Activated T-helper 2 cell treated with anti-CD3 and anti-CD28 coated beads, Interferon-gamma antibody, Interleukin-2, Interleukin-4, amounts not matched to agents 10 μg/mL and 5 μg/mL and 100 μg/mL, durations not matched to agents 14 hours and 24 hours and 36 hours (primary cell): ENCODE measurements at regions not wholly inside any gene's neighbourhood (a gene's known extent, or its start where the extent isn't known, plus 50 kb on each side); places are given as distances from the start of the nearest gene placed in this dataset.
"Not testable (repeated sequence)": the region's sequence is repeated elsewhere in the genome, so short reads cannot be mapped to it uniquely, and the experiment has no call there.

Experiments
- DNase-seq: peaks from one replicate; pipeline ENCODE4 v3.0.0; 2021; ENCODE audit warnings: low spot score
- H3K27ac Mint-ChIP-seq: one replicate; pipeline ENCODE4 v1.8.0; 2021; ENCODE audit warnings: mixed read lengths
- H3K27me3 Mint-ChIP-seq: one replicate; pipeline ENCODE4 v1.8.0; 2021; ENCODE audit warnings: low read depth, mixed read lengths
- H3K36me3 Mint-ChIP-seq: one replicate; pipeline ENCODE4 v1.8.0; 2021; ENCODE audit warnings: low read depth, mixed read lengths
- H3K4me1 Mint-ChIP-seq: one replicate; pipeline ENCODE4 v1.8.0; 2021; ENCODE audit warnings: low read depth, mixed read lengths
- H3K4me3 Mint-ChIP-seq: one replicate; pipeline ENCODE4 v1.8.0; 2021; ENCODE audit warnings: low read depth, mild to moderate bottlenecking, moderate library complexity, mixed read lengths
- H3K9me3 Mint-ChIP-seq: one replicate; pipeline ENCODE4 v1.8.0; 2021; ENCODE audit warnings: mixed read lengths
- intact Hi-C: fragments of 100-400 bp; cut with micrococcal nuclease; formaldehyde crosslinking; loops from one replicate; pipeline ENCODE4 v1.15.1; 2023

- no peaks in the 10 kb centered on the region for H3K27me3 Mint-ChIP-seq
- no peak for DNase-seq
- intact Hi-C loops = no loop called here
- H3K9me3 Mint-ChIP-seq = peaks cover 52% of the 10 kb centered on the region
- no peaks in the 10 kb centered on the region for H3K4me1 Mint-ChIP-seq
- no peak overlapping the region for H3K4me3 Mint-ChIP-seq
- H3K27ac Mint-ChIP-seq = no peak overlapping the region
- no peaks in the 10 kb centered on the region for H3K36me3 Mint-ChIP-seq
These were observed 1293.9 kb downstream of the JRKL start for GRCh38 chr11:97683733-97684132.

- no peak overlapping the region for H3K4me3 Mint-ChIP-seq
- H3K27ac Mint-ChIP-seq = no peak overlapping the region
- intact Hi-C loops = no loop called here
- peaks cover 49% of the 10 kb centered on the region for H3K9me3 Mint-ChIP-seq
- DNase-seq = no peak
- H3K27me3 Mint-ChIP-seq = no peaks in the 10 kb centered on the region
- no peaks in the 10 kb centered on the region for H3K4me1 Mint-ChIP-seq
- H3K36me3 Mint-ChIP-seq = no peaks in the 10 kb centered on the region
These were observed 1295.0 kb downstream of the JRKL start for GRCh38 chr11:97684486-97685439.

DNA sequence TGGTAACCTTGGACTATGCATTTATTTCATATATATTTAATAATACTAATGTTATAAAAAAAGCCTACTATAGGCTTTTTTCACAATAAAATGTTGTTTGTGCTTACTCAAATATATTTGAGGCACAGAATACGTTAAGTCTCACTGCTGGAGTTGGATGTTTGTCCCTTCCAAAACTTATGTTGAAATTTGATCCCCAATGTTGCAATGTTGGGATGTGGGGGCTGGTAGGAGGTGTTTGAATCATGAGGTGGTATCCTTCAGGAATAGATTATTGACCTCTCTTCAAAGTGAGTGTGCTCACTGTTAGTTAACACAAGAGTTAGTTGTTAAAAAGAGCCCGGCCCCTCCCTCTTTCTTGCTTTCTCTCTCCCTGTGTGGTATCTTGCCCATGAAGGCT, 1295.9 kb downstream of the JRKL start:
- H3K27ac Mint-ChIP-seq = no peak overlapping the region
- no peak for DNase-seq
- H3K4me1 Mint-ChIP-seq = no peaks in the 10 kb centered on the region
- H3K4me3 Mint-ChIP-seq = no peak overlapping the region
- H3K9me3 Mint-ChIP-seq = peaks cover 40% of the 10 kb centered on the region
- no peaks in the 10 kb centered on the region for H3K27me3 Mint-ChIP-seq
- no peaks in the 10 kb centered on the region for H3K36me3 Mint-ChIP-seq
- intact Hi-C loops = no loop called here

DNA sequence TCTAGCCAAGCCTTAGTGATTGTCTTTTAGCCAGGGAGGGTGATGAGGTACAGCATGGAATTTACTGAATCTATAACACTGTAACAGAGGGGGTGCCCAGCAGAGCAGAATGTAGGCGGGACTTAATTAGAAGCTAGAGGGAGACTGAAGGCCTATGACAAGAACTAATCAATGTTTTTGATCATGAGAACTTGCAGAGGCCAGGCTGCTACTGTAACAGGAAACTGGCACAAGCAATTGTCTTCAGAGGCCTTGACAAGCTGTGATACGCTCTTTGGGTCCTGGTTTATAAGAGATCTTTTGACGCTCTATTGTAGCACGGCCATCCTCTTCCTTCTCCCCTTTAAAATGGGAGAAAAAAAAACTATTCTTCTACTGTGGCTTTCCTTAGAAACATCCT, 1297.3 kb downstream of the JRKL start:
- no peak overlapping the region for H3K27ac Mint-ChIP-seq
- intact Hi-C loops = no loop called here
- H3K36me3 Mint-ChIP-seq = no peaks in the 10 kb centered on the region

GRCh38 chr11:97691061-97691460, 1301.2 kb downstream of the JRKL start:
- Mint-ChIP-seq H3K4me3 (no peak overlapping the region), H3K27ac (no peak overlapping the region), H3K9me3 (peaks cover 17% of the 10 kb centered on the region), H3K4me1 (no peaks in the 10 kb centered on the region), H3K36me3 (no peaks in the 10 kb centered on the region), H3K27me3 (no peaks in the 10 kb centered on the region)
- DNase-seq = no peak
- intact Hi-C loops = no loop called here

More for the DNA sequence above, 1297.3 kb downstream of the JRKL start:
- Mint-ChIP-seq H3K4me1 (no peaks in the 10 kb centered on the region), H3K9me3 (peaks cover 33% of the 10 kb centered on the region), H3K27me3 (no peaks in the 10 kb centered on the region), H3K4me3 (no peak overlapping the region)
- DNase-seq = no peak

DNA sequence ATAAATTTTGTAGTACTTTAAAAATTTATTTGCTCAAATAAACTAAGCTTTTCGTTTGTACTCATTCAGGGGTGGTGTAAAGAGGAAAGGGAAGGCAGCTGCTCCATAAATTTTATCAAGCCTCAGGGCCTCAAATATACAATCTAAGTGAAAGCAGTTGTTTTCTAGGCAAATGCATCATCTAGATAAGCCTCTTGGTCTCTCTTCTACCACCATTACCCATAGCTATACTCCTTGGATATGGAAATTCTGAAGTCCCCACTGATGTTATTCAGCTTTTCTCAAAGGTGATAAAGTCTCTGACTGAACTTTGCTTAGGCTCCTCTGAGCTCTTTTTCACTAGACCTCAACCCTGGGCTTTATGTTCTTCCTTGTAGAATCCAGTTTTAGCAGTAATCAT, 1313.1 kb downstream of the JRKL start:
- no peaks in the 10 kb centered on the region for H3K4me1 Mint-ChIP-seq
- no peak overlapping the region for H3K27ac Mint-ChIP-seq

DNA sequence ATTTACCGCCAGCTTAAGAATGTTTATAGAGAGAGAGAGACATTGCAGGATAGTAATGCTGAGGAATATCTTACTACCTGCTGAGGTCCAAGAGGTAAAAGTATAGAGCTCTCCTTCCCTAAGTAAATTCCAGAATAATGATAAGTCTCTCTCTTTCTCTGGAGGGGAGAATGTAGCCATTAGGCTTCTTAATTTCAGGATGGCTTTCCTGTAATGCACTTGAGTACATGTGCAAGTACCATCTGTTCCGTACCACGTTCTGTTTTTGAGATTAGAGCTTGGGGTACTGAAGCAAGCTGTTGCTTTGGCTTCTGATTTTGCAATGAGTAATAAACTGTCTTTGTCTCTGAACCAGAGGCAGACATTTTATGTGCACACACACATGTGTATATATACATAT, 1314.0 kb downstream of the JRKL start:
- no peak for DNase-seq
- Mint-ChIP-seq H3K27ac (no peak overlapping the region), H3K4me3 (no peak overlapping the region), H3K36me3 (no peaks in the 10 kb centered on the region), H3K9me3 (peaks cover 15% of the 10 kb centered on the region), H3K27me3 (no peaks in the 10 kb centered on the region), H3K4me1 (no peaks in the 10 kb centered on the region)
- intact Hi-C loops = no loop called here

More for the DNA sequence above, 1313.1 kb downstream of the JRKL start:
- H3K36me3 Mint-ChIP-seq = no peaks in the 10 kb centered on the region
- H3K27me3 Mint-ChIP-seq = no peaks in the 10 kb centered on the region
- no peak for DNase-seq
- H3K9me3 Mint-ChIP-seq = peaks cover 17% of the 10 kb centered on the region
- intact Hi-C loops = no loop called here
- no peak overlapping the region for H3K4me3 Mint-ChIP-seq

DNA sequence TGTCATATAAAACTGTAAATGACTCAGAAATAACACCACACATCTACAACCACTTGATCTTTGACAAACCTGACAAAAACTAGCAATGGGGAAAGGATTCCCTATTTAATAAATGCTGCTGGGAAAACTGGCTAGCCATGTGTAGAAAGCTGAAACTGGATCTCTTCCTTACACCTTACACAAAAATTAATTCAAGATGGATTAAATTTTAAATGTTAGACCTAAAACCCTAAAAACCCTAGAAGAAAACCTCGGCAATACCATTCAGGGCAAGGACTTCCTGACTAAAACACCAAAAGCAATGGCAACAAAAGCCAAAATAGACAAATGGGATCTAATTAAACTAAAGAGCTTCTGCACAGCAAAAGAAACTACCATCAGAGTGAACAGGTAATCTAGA, 1315.3 kb upstream of the CNTN5 start:
- intact Hi-C loops, DNase-seq, H3K36me3 Mint-ChIP-seq: not testable (repeated sequence)

GRCh38 chr11:97717922-97718321, 1302.8 kb upstream of the CNTN5 start:
- H3K4me1 Mint-ChIP-seq = no peaks in the 10 kb centered on the region
- H3K4me3 Mint-ChIP-seq = no peak overlapping the region
- H3K36me3 Mint-ChIP-seq = no peaks in the 10 kb centered on the region
- intact Hi-C loops = no loop called here
- H3K9me3 Mint-ChIP-seq = peaks cover 14% of the 10 kb centered on the region
- no peaks in the 10 kb centered on the region for H3K27me3 Mint-ChIP-seq
- H3K27ac Mint-ChIP-seq = no peak overlapping the region
- DNase-seq = no peak

More for the DNA sequence above, 1315.3 kb upstream of the CNTN5 start:
- H3K9me3 Mint-ChIP-seq = peaks cover 19% of the 10 kb centered on the region
- H3K4me1 Mint-ChIP-seq, H3K27ac Mint-ChIP-seq, H3K4me3 Mint-ChIP-seq, H3K27me3 Mint-ChIP-seq: not testable (repeated sequence)

DNA sequence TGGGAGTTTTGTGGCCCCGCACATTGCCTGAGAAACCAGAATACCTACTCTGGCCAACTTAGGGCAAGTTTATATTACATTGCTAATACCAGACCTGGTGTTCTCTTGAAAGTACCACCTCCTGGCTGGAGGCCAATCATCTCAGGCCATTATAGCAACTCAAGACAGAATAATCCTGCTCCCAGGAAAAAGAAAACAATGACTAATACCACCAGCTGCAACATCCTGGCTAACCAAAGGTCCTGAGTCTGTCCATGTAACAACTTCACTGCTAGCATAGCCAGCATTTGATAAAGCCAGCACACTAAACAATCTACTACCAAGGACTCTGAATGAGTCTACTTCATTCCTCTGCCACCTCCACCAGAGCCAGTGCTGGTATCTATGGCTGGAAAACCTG, 1298.7 kb upstream of the CNTN5 start:
- H3K36me3 Mint-ChIP-seq = no peaks in the 10 kb centered on the region
- no peak overlapping the region for H3K4me3 Mint-ChIP-seq
- H3K4me1 Mint-ChIP-seq = no peaks in the 10 kb centered on the region
- DNase-seq = no peak
- intact Hi-C loops = no loop called here
- H3K27me3 Mint-ChIP-seq = no peaks in the 10 kb centered on the region
- peaks cover 30% of the 10 kb centered on the region for H3K9me3 Mint-ChIP-seq
- H3K27ac Mint-ChIP-seq = no peak overlapping the region

DNA sequence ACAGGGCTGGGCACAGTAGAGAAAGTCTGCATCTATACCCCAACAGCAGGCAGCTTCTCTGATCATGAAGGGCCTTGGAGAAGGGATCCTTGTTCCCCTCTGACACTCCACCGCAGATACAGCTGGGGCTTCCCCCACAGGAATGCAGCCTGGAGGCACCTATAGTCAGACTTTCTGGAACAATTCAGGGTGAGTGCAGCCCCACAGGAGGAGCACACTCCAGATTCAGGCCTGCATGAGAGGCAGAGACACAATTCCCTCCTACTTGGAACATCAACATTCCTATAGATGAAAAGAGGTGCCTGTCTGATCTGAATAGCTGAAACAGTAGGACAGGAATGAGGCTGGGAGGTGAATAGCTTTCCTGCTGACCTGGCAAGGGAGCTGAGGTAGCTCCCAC, 1298.0 kb upstream of the CNTN5 start:
- H3K4me1 Mint-ChIP-seq = no peaks in the 10 kb centered on the region
- no peak for DNase-seq
- H3K36me3 Mint-ChIP-seq = no peaks in the 10 kb centered on the region
- H3K27me3 Mint-ChIP-seq = no peaks in the 10 kb centered on the region
- peaks cover 30% of the 10 kb centered on the region for H3K9me3 Mint-ChIP-seq
- H3K4me3 Mint-ChIP-seq = no peak overlapping the region
- no peak overlapping the region for H3K27ac Mint-ChIP-seq
- intact Hi-C loops = no loop called here

DNA sequence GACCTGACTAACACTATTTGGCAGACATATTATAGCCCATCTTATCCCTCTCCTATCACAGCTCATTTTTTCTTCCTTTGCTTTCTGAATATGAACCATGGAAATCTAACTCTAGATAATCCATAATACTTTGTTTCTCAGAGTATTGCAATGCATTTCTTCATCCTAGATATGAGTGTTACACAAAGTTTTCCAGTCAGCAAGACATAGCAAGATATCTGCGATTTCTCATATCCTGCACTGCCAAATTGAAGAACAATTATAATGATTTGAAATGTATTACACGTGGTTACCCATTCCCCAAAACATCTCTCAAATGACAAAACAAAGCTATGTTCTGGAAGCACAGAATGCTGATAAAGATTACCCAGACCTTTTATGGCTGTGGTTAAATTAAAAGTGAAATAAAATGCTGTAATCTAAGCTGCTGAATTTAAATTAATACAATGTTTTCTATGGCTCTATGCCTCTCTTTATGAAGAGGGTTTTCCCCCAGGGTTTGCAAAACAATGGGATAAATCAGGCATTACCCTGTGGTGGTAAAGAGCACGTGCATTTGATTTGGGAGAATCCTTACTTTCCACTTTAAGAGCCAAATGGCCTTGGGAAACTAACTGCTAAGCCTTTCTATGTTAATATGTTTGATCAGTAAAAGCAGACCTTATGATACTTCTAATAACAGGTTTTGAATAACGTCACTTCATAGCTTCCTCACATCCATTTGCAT, 1291.0 kb upstream of the CNTN5 start:
- Mint-ChIP-seq H3K9me3 (peaks cover 29% of the 10 kb centered on the region), H3K27me3 (no peaks in the 10 kb centered on the region), H3K27ac (no peak overlapping the region), H3K4me3 (no peak overlapping the region), H3K4me1 (no peaks in the 10 kb centered on the region), H3K36me3 (no peaks in the 10 kb centered on the region)
- intact Hi-C loops = no loop called here
- no peak for DNase-seq

DNA sequence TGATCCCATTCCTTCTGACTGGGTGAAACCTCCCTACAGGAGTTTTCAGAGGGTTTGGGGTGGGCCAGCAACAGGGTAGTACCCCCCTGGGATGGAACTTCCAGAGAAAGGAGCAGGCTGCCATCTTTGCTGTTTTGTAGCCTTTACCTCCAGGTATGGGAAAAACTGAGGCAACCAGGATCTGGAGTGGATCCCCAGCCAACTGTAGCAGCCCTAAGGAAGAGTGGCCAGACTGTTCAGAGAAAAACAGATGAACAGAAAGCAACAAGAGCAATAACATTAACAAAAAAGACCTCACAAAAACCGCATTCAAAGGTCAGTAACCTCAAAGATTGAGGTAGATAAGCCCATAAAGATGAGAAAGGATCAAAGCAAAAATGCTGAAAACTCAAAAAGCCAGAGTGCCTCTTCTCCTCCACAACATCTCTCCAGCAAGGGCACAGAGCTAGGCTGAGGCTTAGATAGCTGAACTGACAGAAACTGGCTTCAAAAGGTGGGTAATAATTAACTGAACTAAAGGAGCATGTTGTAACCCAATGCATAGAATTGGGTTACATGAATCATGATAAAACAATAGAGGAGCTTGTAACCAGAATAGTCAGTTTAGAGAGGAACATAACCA, 1288.6 kb upstream of the CNTN5 start:
- H3K36me3 Mint-ChIP-seq = no peaks in the 10 kb centered on the region
- no peaks in the 10 kb centered on the region for H3K27me3 Mint-ChIP-seq
- no peak for DNase-seq
- intact Hi-C loops = no loop called here
- H3K4me1 Mint-ChIP-seq = no peaks in the 10 kb centered on the region
- no peak overlapping the region for H3K27ac Mint-ChIP-seq
- peaks cover 24% of the 10 kb centered on the region for H3K9me3 Mint-ChIP-seq
- no peak overlapping the region for H3K4me3 Mint-ChIP-seq
